H9 (cell line): ENCODE measurements at regions not wholly inside any gene's neighbourhood (a gene's known extent, or its start where the extent isn't known, plus 50 kb on each side); places are given as distances from the start of the nearest gene placed in this dataset.

Source experiments
- DNase-seq: peaks from one replicate; pipeline ENCODE4 v3.0.0-alpha.2; 2017
- H2AFZ ChIP-seq: one replicate; pipeline ENCODE4 v1.6.1; 2013; ENCODE audit warnings: mild to moderate bottlenecking, low read length, control low read depth, moderate library complexity
- H2AK5ac ChIP-seq: 2 replicates; pipeline ENCODE4 v1.6.1; 2013; ENCODE audit warnings: low read length, control low read depth, mixed read lengths; ENCODE audit not compliant: insufficient read length
- H2BK120ac ChIP-seq: one replicate; pipeline ENCODE4 v1.6.1; 2013; ENCODE audit warnings: low read depth, mild to moderate bottlenecking, low read length, control low read depth, inconsistent platforms; ENCODE audit not compliant: poor library complexity, severe bottlenecking
- H2BK12ac ChIP-seq: 2 replicates; pipeline ENCODE4 v1.6.1; 2013; ENCODE audit warnings: low read length, control low read depth, mixed read lengths, low read depth; ENCODE audit not compliant: insufficient read length
- H2BK15ac ChIP-seq: 2 replicates; pipeline ENCODE4 v1.6.1; 2013; ENCODE audit warnings: low read depth, low read length, control low read depth
- H2BK20ac ChIP-seq: one replicate; pipeline ENCODE4 v1.6.1; 2013; ENCODE audit warnings: low read depth, mild to moderate bottlenecking, low read length, control low read depth, inconsistent platforms; ENCODE audit not compliant: poor library complexity, severe bottlenecking
- H2BK5ac ChIP-seq: 2 replicates; pipeline ENCODE4 v1.6.1; 2013; ENCODE audit warnings: low read length, control low read depth, mixed read lengths; ENCODE audit not compliant: insufficient read length
- H3K14ac ChIP-seq: 2 replicates; pipeline ENCODE4 v1.6.1; 2013; ENCODE audit warnings: low read length, control low read depth; ENCODE audit not compliant: insufficient read depth
- H3K18ac ChIP-seq: 2 replicates; pipeline ENCODE4 v1.6.1; 2013; ENCODE audit warnings: low read depth, mild to moderate bottlenecking, mixed read lengths, low read length, control low read depth; ENCODE audit not compliant: insufficient read length
- H3K23ac ChIP-seq: 2 replicates; pipeline ENCODE4 v1.6.1; 2013; ENCODE audit warnings: low read length, control low read depth, mixed read lengths, low read depth; ENCODE audit not compliant: insufficient read length
- H3K23me2 ChIP-seq: 2 replicates; pipeline ENCODE4 v1.6.1; 2013; ENCODE audit warnings: low read depth, mild to moderate bottlenecking, mixed read lengths, low read length, control low read depth; ENCODE audit not compliant: insufficient read length, poor library complexity, severe bottlenecking
- H3K27ac ChIP-seq: 2 replicates; pipeline ENCODE4 v1.5.1; 2013; ENCODE audit warnings: low read length, control low read depth, mixed read lengths, low read depth; ENCODE audit not compliant: insufficient read length
- H3K27me3 ChIP-seq: 2 replicates; pipeline ENCODE4 v1.6.1; 2013; ENCODE audit warnings: low read length, control low read depth, inconsistent platforms; ENCODE audit not compliant: insufficient read depth
- H3K4ac ChIP-seq: 2 replicates; pipeline ENCODE4 v1.6.1; 2013; ENCODE audit warnings: low read depth, mild to moderate bottlenecking, control low read depth, inconsistent platforms, low read length, moderate library complexity
- H3K4me1 ChIP-seq: 2 replicates; pipeline ENCODE4 v1.6.1; 2013; ENCODE audit warnings: low read length, control low read depth, inconsistent platforms; ENCODE audit not compliant: insufficient read depth
- H3K4me2 ChIP-seq: 2 replicates; pipeline ENCODE4 v1.6.1; 2013; ENCODE audit warnings: low read length, control low read depth, mixed read lengths; ENCODE audit not compliant: insufficient read length, insufficient read depth
- H3K56ac ChIP-seq: 2 replicates; pipeline ENCODE4 v1.6.1; 2013; ENCODE audit warnings: low read depth, mild to moderate bottlenecking, mixed read lengths, low read length, control low read depth; ENCODE audit not compliant: insufficient read length
- H3K79me1 ChIP-seq: 2 replicates; pipeline ENCODE4 v1.6.1; 2013; ENCODE audit warnings: low read depth, mild to moderate bottlenecking, moderate library complexity, low read length, control low read depth, inconsistent platforms; ENCODE audit not compliant: insufficient read depth, poor library complexity, severe bottlenecking
- H3K79me2 ChIP-seq: 2 replicates; pipeline ENCODE4 v1.6.1; 2013; ENCODE audit warnings: low read length, control low read depth, inconsistent platforms; ENCODE audit not compliant: insufficient read depth
- H3K9ac ChIP-seq: 2 replicates; pipeline ENCODE4 v1.6.1; 2013; ENCODE audit warnings: low read length, control low read depth, mixed read lengths; ENCODE audit not compliant: insufficient read length; ENCODE audit errors: extremely low read depth
- H3K9me3 ChIP-seq: one replicate; pipeline ENCODE4 v1.6.1; 2013; ENCODE audit warnings: low read depth, low read length, inconsistent platforms; ENCODE audit not compliant: control insufficient read depth
- H3T11ph ChIP-seq: one replicate; pipeline ENCODE4 v1.6.1; 2013; ENCODE audit warnings: mild to moderate bottlenecking, low read length, control low read depth, inconsistent platforms
- H4K20me1 ChIP-seq: one replicate; pipeline ENCODE4 v1.6.1; 2013; ENCODE audit not compliant: control insufficient read depth, insufficient read length, insufficient read depth
- H4K5ac ChIP-seq: 2 replicates; pipeline ENCODE4 v1.6.1; 2013; ENCODE audit warnings: low read depth, mild to moderate bottlenecking, mixed read lengths, low read length, control low read depth; ENCODE audit not compliant: insufficient read length
- H4K8ac ChIP-seq: replicated peaks from 2 replicates; pipeline ENCODE4 v1.6.1; 2013; ENCODE audit warnings: low read length, control low read depth, mixed read lengths, low read depth; ENCODE audit not compliant: insufficient read length
- H4K91ac ChIP-seq: 2 replicates; pipeline ENCODE4 v1.6.1; 2013; ENCODE audit warnings: low read depth, mild to moderate bottlenecking, moderate library complexity, mixed read lengths, low read length, control low read depth; ENCODE audit not compliant: insufficient read length
- H3K27ac Mint-ChIP-seq, 3 experiments: 2 replicates in 2 of 3; 3 replicates in 1 of 3; pipeline ENCODE4 v1.8.0; 2020 to 2021; ENCODE audit warnings: mixed read lengths in 3 of 3, mild to moderate bottlenecking in 1 of 3, moderate library complexity in 1 of 3
- H3K27me3 Mint-ChIP-seq: 2 replicates; pipeline ENCODE4 v1.8.0; 2021; ENCODE audit warnings: low read depth, mild to moderate bottlenecking, moderate library complexity, mixed read lengths
- H3K36me3 Mint-ChIP-seq, 3 experiments: 2 replicates in 2 of 3; 3 replicates in 1 of 3; pipeline ENCODE4 v1.8.0; 2020 to 2021; ENCODE audit warnings: low read depth in 3 of 3, mixed read lengths in 3 of 3; ENCODE audit not compliant: insufficient read depth in 1 of 3
- H3K4me1 Mint-ChIP-seq, 2 experiments: 2 replicates each; pipeline ENCODE4 v1.8.0; 2020; ENCODE audit warnings: mixed read lengths in 2 of 2
- H3K4me3 Mint-ChIP-seq, 2 experiments: 2 replicates in 1 of 2; 3 replicates in 1 of 2; pipeline ENCODE4 v1.8.0; 2020 to 2021; ENCODE audit warnings: mild to moderate bottlenecking in 2 of 2, mixed read lengths in 2 of 2, moderate library complexity in 1 of 2
- H3K9me3 Mint-ChIP-seq, 2 experiments: 2 replicates in 1 of 2; 3 replicates in 1 of 2; pipeline ENCODE4 v1.8.0; 2020; ENCODE audit warnings: mild to moderate bottlenecking in 2 of 2, mixed read lengths in 2 of 2, moderate library complexity in 1 of 2
- CTCF ChIP-seq: fragments of 200-600 bp; sonication (generic); conservative IDR thresholded peaks from 3 replicates; pipeline ENCODE4 v1.8.0; 2021; ENCODE audit warnings: antibody characterized with exemption, mild to moderate bottlenecking
- WGBS: extraction: QIAGEN DNeasy Blood & Tissue Kit; methylation state at CpG from one replicate; pipeline ENCODE4 v1.1.7; 2013; ENCODE audit warnings: missing lambda C conversion rate, low lambda C conversion rate, mixed read lengths; ENCODE audit not compliant: insufficient read length; ENCODE audit errors: extremely low coverage; 5-methylcytosine and 5-hydroxymethylcytosine counted together

- no peak overlapping the region for H3K27ac Mint-ChIP-seq
Observed at GRCh38 chr2:42999856-43000241, 207.5 kb upstream of the HAAO start.

More at GRCh38 chr2:42999856-43000241, 207.5 kb upstream of the HAAO start:
- Histone ChIP-seq H4K20me1 (no peaks in the 10 kb centered on the region), H3K9ac (no peak overlapping the region), H3K79me2 (no peaks in the 10 kb centered on the region), H3K27me3 (no peaks in the 10 kb centered on the region), H3K4me1 (no peaks in the 10 kb centered on the region), H3K9me3 (no peaks in the 10 kb centered on the region), H4K8ac (no peak overlapping the region), H3K56ac (no peak overlapping the region), H2BK120ac (no peak overlapping the region), H3K79me1 (no peaks in the 10 kb centered on the region), H3K4me2 (no peak overlapping the region), H3T11ph (no peak overlapping the region), H2BK12ac (no peak overlapping the region), H4K5ac (no peak overlapping the region), H3K23me2 (no peaks in the 10 kb centered on the region), H2BK20ac (no peak overlapping the region), H4K91ac (no peak overlapping the region), H3K23ac (no peak overlapping the region), H3K14ac (no peak overlapping the region), H2BK15ac (no peak overlapping the region), H3K27ac (no peak overlapping the region), H2AK5ac (no peak overlapping the region), H3K4ac (no peak overlapping the region), H2BK5ac (no peak overlapping the region), H3K18ac (no peak overlapping the region), H2AFZ (no peak overlapping the region)
- no CpG with 5 or more reads among the region's 7 CpGs for WGBS
- peaks cover 8 to 9% of the 10 kb centered on the region in 2 experiments for H3K9me3 Mint-ChIP-seq
- H3K4me1 Mint-ChIP-seq, result peaks cover 5% of the 10 kb centered on the region in 2 experiments; a peak in 3 of 4 replicates
- H3K27me3 Mint-ChIP-seq, result no peaks in the 10 kb centered on the region
- H3K36me3 Mint-ChIP-seq, result peaks cover 0 to 10% (median 0%) of the 10 kb centered on the region in 3 experiments; a peak in 4 of 7 replicates
- H3K4me3 Mint-ChIP-seq, result no peak overlapping the region
- no peak for DNase-seq
- no peak for TF ChIP-seq CTCF
